K562 (cell line): ENCODE measurements at regions not wholly inside any gene's neighbourhood (a gene's known extent, or its start where the extent isn't known, plus 50 kb on each side); places are given as distances from the start of the nearest gene placed in this dataset.

Experiments used
- ATAC-seq: fragments of 200-7000 bp; cut with Tn5 transposase; 3 replicates; pipeline ENCODE4 v1.9.1; 2020; ENCODE audit warnings: moderate library complexity
- BruUV-seq: library from RNA; stranded (reverse); fragments of 400-500 nt; replicated peaks from 2 replicates; lab custom pipeline; 2021; lab: Mats Ljungman, UMichigan
- CTCF ChIA-PET: fragments of 300-600 bp; formaldehyde crosslinking; extraction: SDS; loops from one replicate; lab custom pipeline; 2021; ENCODE audit warnings: low intra/inter-chr PET ratio; lab: Yijun Ruan, JAX
- POLR2A ChIA-PET: fragments of 300-600, 350-650 bp; sonication (Branson Sonifier 250); formaldehyde crosslinking; extraction: SDS; loops from one replicate; lab custom pipeline; 2021; ENCODE audit warnings: antibody characterized with exemption, inconsistent platforms; lab: Yijun Ruan, JAX
- DNase-seq, 4 experiments: peaks; one replicate each; pipeline versions ENCODE4 v3.0.0 to v3.0.0-alpha.2; 2011 to 2018; ENCODE audit warnings: low spot score in 3 of 4, mixed read lengths in 3 of 4; ENCODE audit errors: extremely low read depth in 1 of 4
- FAIRE-seq: peaks from 2 replicates; lab custom pipeline; 2011; peaks lifted over from hg19 to GRCh38; lab: Jason Lieb, UNC
- H2AFZ ChIP-seq: 2 replicates; pipeline ENCODE4 v1.6.0; 2011; ENCODE audit warnings: low read depth, low read length, control low read depth, inconsistent platforms
- H3K27ac ChIP-seq: fragments of 200-600 bp; 3 replicates; pipeline ENCODE4 v1.8.0; 2011; ENCODE audit warnings: low read depth, mild to moderate bottlenecking, control low read depth, inconsistent platforms, low read length, moderate library complexity, mixed read lengths; ENCODE audit errors: extremely low read depth
- H3K27me3 ChIP-seq, 2 experiments: fragments of 300-600 bp in 1 of 2; 2 replicates in 1 of 2; 3 replicates in 1 of 2; pipeline versions ENCODE4 v1.6.0 to v1.8.0; 2011; ENCODE audit warnings: inconsistent platforms in 2 of 2, low read length in 2 of 2, mild to moderate bottlenecking in 1 of 2, mixed read lengths in 1 of 2, moderate library complexity in 1 of 2; ENCODE audit not compliant: control insufficient read depth in 2 of 2, insufficient read depth in 2 of 2
- H3K36me3 ChIP-seq: fragments of 300-600 bp; 3 replicates; pipeline ENCODE4 v1.8.0; 2011; ENCODE audit warnings: mild to moderate bottlenecking, low read length, inconsistent platforms; ENCODE audit not compliant: control insufficient read depth, insufficient read depth
- H3K4me1 ChIP-seq, 2 experiments: fragments of 200-600 bp in 1 of 2; replicated peaks in 1 of 2; 2 replicates in 1 of 2; 3 replicates in 1 of 2; pipeline versions ENCODE4 v1.5.1 to v1.8.0; 2011; ENCODE audit warnings: inconsistent platforms in 2 of 2, low read length in 2 of 2, mild to moderate bottlenecking in 1 of 2, mixed read lengths in 1 of 2, moderate library complexity in 1 of 2; ENCODE audit not compliant: control insufficient read depth in 2 of 2, insufficient read depth in 2 of 2
- H3K4me2 ChIP-seq: 2 replicates; pipeline ENCODE4 v1.6.1; 2011; ENCODE audit warnings: low read length, control low read depth, inconsistent platforms, mixed read lengths; ENCODE audit not compliant: insufficient read depth
- H3K4me3 ChIP-seq: fragments of 200-600 bp; sonication (generic), shearing (Covaris generic); 2 replicates; pipeline ENCODE4 v1.5.1; 2016; ENCODE audit warnings: control low read depth, inconsistent platforms
- H3K79me2 ChIP-seq: fragments of 200-600 bp; 3 replicates; pipeline ENCODE4 v1.8.0; 2011; ENCODE audit warnings: low read length, inconsistent platforms; ENCODE audit not compliant: control insufficient read depth, insufficient read depth
- H3K9ac ChIP-seq, 2 experiments: 2 replicates each; pipeline versions ENCODE4 v1.6.0 to v1.6.1; 2011; ENCODE audit warnings: low read depth in 2 of 2, low read length in 2 of 2, control low read depth in 1 of 2, inconsistent platforms in 1 of 2, mild to moderate bottlenecking in 1 of 2, mixed read lengths in 1 of 2; ENCODE audit not compliant: insufficient read depth in 1 of 2
- H3K9me1 ChIP-seq: one replicate; pipeline ENCODE4 v1.6.0; 2011; ENCODE audit warnings: inconsistent platforms, mild to moderate bottlenecking, low read length, moderate library complexity; ENCODE audit not compliant: control insufficient read depth, insufficient read depth
- H3K9me3 ChIP-seq: replicated peaks from 2 replicates; pipeline ENCODE4 v1.5.1; 2011; ENCODE audit warnings: low read depth, low read length, inconsistent platforms; ENCODE audit not compliant: control insufficient read depth, insufficient read depth
- H4K20me1 ChIP-seq: replicated peaks from 2 replicates; pipeline ENCODE4 v1.6.1; 2011; ENCODE audit warnings: low read length, inconsistent platforms, mixed read lengths; ENCODE audit not compliant: control insufficient read depth, insufficient read depth
- PTBP1 ChIP-seq: fragments of 200-400 bp; formaldehyde crosslinking; IDR thresholded peaks from 2 replicates; pipeline ENCODE4 v1.6.1; 2017; ENCODE audit warnings: low read depth, low read length
- RERE ChIP-seq: sonication (generic); formaldehyde crosslinking; IDR thresholded peaks from 2 replicates; pipeline ENCODE4 v1.8.0; 2023; ENCODE audit warnings: missing genetic modification reagents, mild to moderate bottlenecking, borderline replicate concordance
- WGBS: fragments of 100-300 bp; shearing (Covaris generic); methylation state at CpG from one replicate; pipeline ENCODE4 v1.1.6; 2016; ENCODE audit warnings: low coverage, mixed read lengths; ENCODE audit not compliant: insufficient coverage; ENCODE audit errors: missing lambda C conversion rate; 5-methylcytosine and 5-hydroxymethylcytosine counted together
- in situ Hi-C: fragments of 300-500 bp; cut with MboI; formaldehyde crosslinking; loops from 4 replicates; pipeline ENCODE4 v1.15.0; 2018; ENCODE audit warnings: inconsistent platforms, mixed read lengths
- intact Hi-C: fragments of 100-400 bp; cut with micrococcal nuclease; formaldehyde crosslinking; loops from 2 replicates; pipeline ENCODE4 v1.14.2; 2022

GRCh38 chr5:9877488-9877887, 247.3 kb upstream of the TAS2R1 start:
- Histone ChIP-seq H3K27me3 (no peaks in the 10 kb centered on the region), H3K9ac (no peak overlapping the region), H3K4me1 (no peaks in the 10 kb centered on the region), H3K4me2 (no peak overlapping the region), H3K79me2 (no peaks in the 10 kb centered on the region), H4K20me1 (no peaks in the 10 kb centered on the region), H3K36me3 (no peaks in the 10 kb centered on the region), H3K9me3 (no peaks in the 10 kb centered on the region), H3K9me1 (no peaks in the 10 kb centered on the region), H2AFZ (no peak overlapping the region), H3K27ac (no peak overlapping the region), H3K4me3 (no peak overlapping the region)
- ATAC-seq: no peak
- FAIRE-seq: no peak
- WGBS: 1% methylated on average over 4 of the region's 4 CpGs
- TF ChIP-seq PTBP1 (no peak), RERE (CRISPR knock-in tag) (no peak)
- in situ Hi-C loops: no loop called here
- intact Hi-C loops: no loop called here
- no peak for DNase-seq
- no TSS peak for BruUV-seq
- ChIA-PET CTCF (no interaction called here), POLR2A (no interaction called here)
